Parathyroid adenoma (tissue), 2 donors: ENCODE measurements at regions not wholly inside any gene's neighbourhood (a gene's known extent, or its start where the extent isn't known, plus 50 kb on each side); places are given as distances from the start of the nearest gene placed in this dataset.

ENCODE experiments used
- H2AFZ ChIP-seq: fragments of 300-600 bp; sonication (generic); one replicate; pipeline ENCODE4 v1.7.0; 2017; ENCODE audit warnings: antibody characterized with exemption, mild to moderate bottlenecking
- H3K27ac ChIP-seq: fragments of 300-600 bp; sonication (generic); one replicate; pipeline ENCODE4 v1.7.0; 2017
- H3K27me3 ChIP-seq: fragments of 300-600 bp; sonication (generic); one replicate; pipeline ENCODE4 v1.7.0; 2017; ENCODE audit warnings: low read length; ENCODE audit not compliant: control insufficient read depth, insufficient read depth
- H3K36me3 ChIP-seq: fragments of 300-600 bp; sonication (generic); one replicate; pipeline ENCODE4 v1.7.0; 2017; ENCODE audit warnings: low read length; ENCODE audit not compliant: control insufficient read depth, insufficient read depth
- H3K4me1 ChIP-seq: fragments of 300-600 bp; sonication (generic); one replicate; pipeline ENCODE4 v1.7.0; 2017; ENCODE audit warnings: control low read depth
- H3K4me2 ChIP-seq: fragments of 300-600 bp; sonication (generic); one replicate; pipeline ENCODE4 v1.7.0; 2017; ENCODE audit warnings: low read length
- H3K4me3 ChIP-seq: fragments of 300-600 bp; sonication (generic); one replicate; pipeline ENCODE4 v1.7.0; 2017; ENCODE audit warnings: low read depth, low read length
- H3K79me2 ChIP-seq: fragments of 300-600 bp; sonication (generic); one replicate; pipeline ENCODE4 v1.7.0; 2017; ENCODE audit warnings: control low read depth
- H3K9ac ChIP-seq: fragments of 300-600 bp; sonication (generic); one replicate; pipeline ENCODE4 v1.7.0; 2017; ENCODE audit warnings: mild to moderate bottlenecking
- H3K9me3 ChIP-seq: fragments of 300-600 bp; sonication (generic); one replicate; pipeline ENCODE4 v1.7.0; 2017; ENCODE audit warnings: low read length; ENCODE audit not compliant: control insufficient read depth
- TF ChIP-seq, protein P1 (sequence below): fragments of 300-600 bp; sonication (generic); IDR thresholded peaks from one replicate; pipeline ENCODE4 v1.7.0; 2017; ENCODE audit warnings: antibody characterized with exemption, mild to moderate bottlenecking
- donor health status: primary hyperparathyroidism.

DNA sequence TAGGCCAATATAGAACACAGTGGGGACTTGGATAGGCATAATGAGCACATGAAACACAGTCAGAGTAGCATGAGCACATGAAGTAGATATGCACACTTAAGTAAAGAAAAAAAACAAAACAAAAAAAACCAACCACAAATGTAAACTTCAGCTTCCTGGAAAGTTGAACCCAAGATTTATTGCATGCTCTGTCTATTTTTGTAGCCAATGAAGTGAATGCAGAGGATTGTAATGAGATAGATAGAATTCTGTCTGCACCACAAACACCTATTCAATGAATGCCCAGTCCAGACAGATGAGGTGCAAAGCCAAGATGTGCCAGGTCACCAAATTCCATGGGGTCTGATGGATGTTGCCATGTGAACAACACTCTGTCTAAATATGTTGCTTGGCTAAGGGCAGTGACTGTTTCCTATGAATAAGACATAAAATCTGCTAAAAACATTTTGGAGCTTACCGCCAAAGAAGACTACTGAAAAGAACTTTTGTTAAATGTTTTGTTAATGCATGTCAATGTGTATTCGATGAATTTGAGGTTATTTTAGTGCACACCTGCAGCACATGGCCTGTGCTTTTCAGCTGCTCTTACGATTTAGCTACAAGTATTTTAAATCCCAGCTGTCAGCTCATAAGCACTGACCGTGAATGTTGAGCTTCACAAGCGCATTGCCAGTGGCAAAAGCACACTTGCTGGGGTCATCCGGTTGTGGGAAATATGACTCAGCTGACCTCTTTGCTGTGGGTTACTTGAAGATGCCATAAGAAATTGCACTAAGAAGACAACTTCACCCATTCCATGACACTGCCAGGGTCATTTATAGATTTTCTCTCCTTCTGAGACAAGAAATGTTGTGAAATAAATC lies 374.8 kb upstream of the GNPDA2 start:
- Histone ChIP-seq H3K27ac (no peak overlapping the region), H3K9me3 (peaks cover 3% of the 10 kb centered on the region), H3K36me3 (no peaks in the 10 kb centered on the region), H3K27me3 (no peaks in the 10 kb centered on the region), H3K4me1 (no peaks in the 10 kb centered on the region), H3K79me2 (no peaks in the 10 kb centered on the region), H3K9ac (no peak overlapping the region), H2AFZ (no peak overlapping the region), H3K4me2 (no peak overlapping the region), H3K4me3 (no peak overlapping the region)
- TF ChIP-seq, protein P1, sequence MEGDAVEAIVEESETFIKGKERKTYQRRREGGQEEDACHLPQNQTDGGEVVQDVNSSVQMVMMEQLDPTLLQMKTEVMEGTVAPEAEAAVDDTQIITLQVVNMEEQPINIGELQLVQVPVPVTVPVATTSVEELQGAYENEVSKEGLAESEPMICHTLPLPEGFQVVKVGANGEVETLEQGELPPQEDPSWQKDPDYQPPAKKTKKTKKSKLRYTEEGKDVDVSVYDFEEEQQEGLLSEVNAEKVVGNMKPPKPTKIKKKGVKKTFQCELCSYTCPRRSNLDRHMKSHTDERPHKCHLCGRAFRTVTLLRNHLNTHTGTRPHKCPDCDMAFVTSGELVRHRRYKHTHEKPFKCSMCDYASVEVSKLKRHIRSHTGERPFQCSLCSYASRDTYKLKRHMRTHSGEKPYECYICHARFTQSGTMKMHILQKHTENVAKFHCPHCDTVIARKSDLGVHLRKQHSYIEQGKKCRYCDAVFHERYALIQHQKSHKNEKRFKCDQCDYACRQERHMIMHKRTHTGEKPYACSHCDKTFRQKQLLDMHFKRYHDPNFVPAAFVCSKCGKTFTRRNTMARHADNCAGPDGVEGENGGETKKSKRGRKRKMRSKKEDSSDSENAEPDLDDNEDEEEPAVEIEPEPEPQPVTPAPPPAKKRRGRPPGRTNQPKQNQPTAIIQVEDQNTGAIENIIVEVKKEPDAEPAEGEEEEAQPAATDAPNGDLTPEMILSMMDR: no peak

GRCh38 chr4:45099471-45099870 lies 373.1 kb upstream of the GNPDA2 start:
- Histone ChIP-seq H3K4me2 (no peak overlapping the region), H3K9me3 (peaks cover 3% of the 10 kb centered on the region), H3K27ac (no peak overlapping the region), H3K4me3 (no peak overlapping the region), H3K36me3 (no peaks in the 10 kb centered on the region), H3K27me3 (no peaks in the 10 kb centered on the region), H2AFZ (no peak overlapping the region), H3K9ac (no peak overlapping the region), H3K79me2 (no peaks in the 10 kb centered on the region), H3K4me1 (no peaks in the 10 kb centered on the region)
- TF ChIP-seq, protein P1: no peak

GRCh38 chr4:45094684-45095083 lies 368.3 kb upstream of the GNPDA2 start:
- H3K9me3 ChIP-seq: peaks cover 3% of the 10 kb centered on the region
- no peak overlapping the region for H3K4me2 ChIP-seq
- H3K36me3 ChIP-seq: no peaks in the 10 kb centered on the region
- H3K9ac ChIP-seq: no peak overlapping the region
- H2AFZ ChIP-seq: no peak overlapping the region
- H3K4me3 ChIP-seq: no peak overlapping the region
- H3K4me1 ChIP-seq: no peaks in the 10 kb centered on the region
- H3K79me2 ChIP-seq: no peaks in the 10 kb centered on the region
- H3K27ac ChIP-seq: no peak overlapping the region
- H3K27me3 ChIP-seq: no peaks in the 10 kb centered on the region
- TF ChIP-seq, protein P1: no peak

DNA sequence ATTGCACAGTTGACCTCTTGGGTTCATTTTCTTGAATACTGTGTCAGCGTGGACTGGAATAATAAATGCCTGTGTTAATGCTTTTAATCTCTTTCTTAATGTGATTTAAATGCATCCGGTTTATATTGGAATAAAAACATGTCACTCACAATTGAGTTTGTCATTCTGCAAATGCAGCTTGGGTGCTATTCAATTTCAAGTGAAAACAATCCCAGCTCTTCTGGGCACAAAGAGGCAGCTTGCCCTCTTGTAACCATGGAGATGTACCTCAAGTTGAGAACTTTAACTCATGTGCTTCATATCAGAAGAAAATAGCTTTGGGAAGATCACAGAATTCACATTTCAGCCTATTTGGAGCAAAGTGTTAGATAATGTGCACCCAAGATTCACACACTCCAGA lies 355.7 kb upstream of the GNPDA2 start:
- Histone ChIP-seq H3K36me3 (peaks cover 2% of the 10 kb centered on the region), H3K4me3 (no peak overlapping the region)

More for the DNA sequence above, 355.7 kb upstream of the GNPDA2 start:
- Histone ChIP-seq H2AFZ (no peak overlapping the region), H3K4me1 (no peaks in the 10 kb centered on the region), H3K79me2 (no peaks in the 10 kb centered on the region), H3K4me2 (no peak overlapping the region), H3K9me3 (no peaks in the 10 kb centered on the region), H3K27ac (no peak overlapping the region), H3K27me3 (no peaks in the 10 kb centered on the region), H3K9ac (no peak overlapping the region)
- TF ChIP-seq, protein P1: no peak
